PC-3 (cell line): ENCODE measurements at regions not wholly inside any gene's neighbourhood (a gene's known extent, or its start where the extent isn't known, plus 50 kb on each side); places are given as distances from the start of the nearest gene placed in this dataset.

ENCODE experiments used
- ATAC-seq: fragments of 200-7000 bp; cut with Tn5 transposase; 2 replicates; pipeline ENCODE4 v1.9.1; 2020; ENCODE audit warnings: mild to moderate bottlenecking, moderate library complexity
- BruUV-seq: library from RNA; stranded (reverse); fragments of 400-500 nt; replicated peaks from 2 replicates; lab custom pipeline; 2021; lab: Mats Ljungman, UMichigan
- CTCF ChIA-PET: fragments of 300-600 bp; sonication (Branson Sonifier 250); formaldehyde crosslinking; loops from one replicate; lab custom pipeline; 2022; ENCODE audit warnings: antibody characterized with exemption; lab: Charles Lee
- POLR2A ChIA-PET: fragments of 300-600 bp; sonication (Branson Sonifier 250); formaldehyde crosslinking; loops from one replicate; lab custom pipeline; 2022; ENCODE audit warnings: antibody characterized with exemption; ENCODE audit not compliant: unreplicated experiment; lab: Charles Lee
- DNase-seq: peaks from one replicate; pipeline ENCODE4 v3.0.0-alpha.2; 2015
- H2AFZ ChIP-seq: fragments of 300-600 bp; sonication (generic); 2 replicates; pipeline ENCODE4 v1.6.0; 2016; ENCODE audit warnings: antibody characterized with exemption, low read length
- H3F3A ChIP-seq: fragments of 300-600 bp; sonication (generic); one replicate; pipeline ENCODE4 v1.6.0; 2017; ENCODE audit warnings: antibody characterized with exemption, low read length, control low read depth, mild to moderate bottlenecking; ENCODE audit not compliant: unreplicated experiment
- H3K27ac ChIP-seq: fragments of 300-600 bp; sonication (generic); 2 replicates; pipeline ENCODE4 v1.5.1; 2016; ENCODE audit warnings: mild to moderate bottlenecking, low read length
- H3K27me3 ChIP-seq: fragments of 300-600 bp; sonication (generic); 2 replicates; pipeline ENCODE4 v1.6.1; 2016; ENCODE audit warnings: low read length, mixed read lengths
- H3K36me3 ChIP-seq: fragments of 300-600 bp; sonication (generic); 2 replicates; pipeline ENCODE4 v1.6.1; 2016; ENCODE audit warnings: low read depth, mixed run types, low read length, mixed read lengths
- H3K4me1 ChIP-seq: fragments of 300-600 bp; sonication (generic); 2 replicates; pipeline ENCODE4 v1.5.1; 2016; ENCODE audit warnings: low read length; ENCODE audit not compliant: insufficient read depth
- H3K4me2 ChIP-seq: fragments of 300-600 bp; sonication (generic); 2 replicates; pipeline ENCODE4 v1.6.0; 2016; ENCODE audit warnings: low read length
- H3K4me3 ChIP-seq: fragments of 300-600 bp; sonication (generic); 2 replicates; pipeline ENCODE4 v1.5.1; 2016; ENCODE audit warnings: mild to moderate bottlenecking, low read length, mixed read lengths
- H3K79me2 ChIP-seq: fragments of 300-600 bp; sonication (generic); 2 replicates; pipeline ENCODE4 v1.6.1; 2017; ENCODE audit warnings: low read length, mixed read lengths
- H3K9ac ChIP-seq: fragments of 300-600 bp; sonication (generic); 2 replicates; pipeline ENCODE4 v1.6.0; 2016; ENCODE audit warnings: mild to moderate bottlenecking, low read length
- H3K9me2 ChIP-seq: fragments of 300-600 bp; sonication (generic); replicated peaks from 2 replicates; pipeline ENCODE4 v1.6.1; 2016; ENCODE audit warnings: mixed run types, low read length, mixed read lengths
- H3K9me3 ChIP-seq: fragments of 300-600 bp; sonication (generic); 2 replicates; pipeline ENCODE4 v1.6.1; 2016; ENCODE audit warnings: low read length, mixed read lengths
- H4K20me1 ChIP-seq: fragments of 300-600 bp; sonication (generic); 2 replicates; pipeline ENCODE4 v1.6.1; 2016; ENCODE audit warnings: low read length, mixed read lengths
- EZH2 ChIP-seq: fragments of 300-600 bp; sonication (generic); IDR thresholded peaks from one replicate; pipeline ENCODE4 v1.6.1; 2017; ENCODE audit warnings: antibody characterized with exemption, mild to moderate bottlenecking, low read length; ENCODE audit not compliant: unreplicated experiment
- EZH2phosphoT487 ChIP-seq: fragments of 300-600 bp; sonication (generic); IDR thresholded peaks from 2 replicates; pipeline ENCODE4 v1.6.1; 2018; ENCODE audit warnings: mild to moderate bottlenecking, antibody characterized with exemption, low read length, borderline replicate concordance
- intact Hi-C: fragments of 100-400 bp; cut with micrococcal nuclease; formaldehyde crosslinking; loops from 2 replicates; pipeline ENCODE4 v1.9.0; 2023
- TF ChIP-seq, protein P1 (sequence below): fragments of 300-600 bp; sonication (generic); conservative IDR thresholded peaks from 2 replicates; pipeline ENCODE4 v1.5.1; 2017; ENCODE audit warnings: antibody characterized with exemption, low read depth, mild to moderate bottlenecking, low read length

DNA sequence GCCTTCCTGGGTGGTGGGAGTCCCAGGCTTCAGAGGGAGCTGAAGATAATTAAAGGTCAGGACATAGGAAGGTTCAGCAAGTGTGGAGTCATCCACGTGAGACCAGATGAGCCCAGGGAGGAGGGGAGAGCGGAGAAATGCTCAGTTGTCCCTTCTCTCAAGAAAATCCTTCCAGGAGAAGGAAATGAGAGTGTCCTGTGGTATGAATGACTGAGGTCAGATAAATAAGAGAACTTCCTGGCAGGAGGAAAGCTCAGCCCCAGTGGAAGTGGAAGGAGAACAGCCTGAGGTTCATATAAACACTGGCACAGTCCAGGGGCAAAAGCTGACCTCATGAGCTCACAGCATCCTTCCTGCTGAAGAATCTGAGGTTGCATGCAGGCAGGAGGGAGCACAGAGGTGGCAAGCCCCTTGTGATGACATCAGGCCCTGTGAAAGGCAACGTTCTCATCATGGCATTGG lies 97.6 kb downstream of the NAV1 start:
- no peaks in the 10 kb centered on the region for H3K27me3 ChIP-seq
- no peaks in the 10 kb centered on the region; the same call in 1 of the 2 replicates for H3K4me1 ChIP-seq
- H3K36me3 ChIP-seq: no peaks in the 10 kb centered on the region
- DNase-seq (no peak), ATAC-seq (peak; percentile 42)
- BruUV-seq: no TSS peak
- H3K27ac ChIP-seq: no peak overlapping the region
- no peaks in the 10 kb centered on the region for H3K9me2 ChIP-seq
- H3K9ac ChIP-seq: no peak overlapping the region
- no peak overlapping the region for H3K4me2 ChIP-seq
- intact Hi-C loops: no loop called here
- no peaks in the 10 kb centered on the region for H3K79me2 ChIP-seq
- H2AFZ ChIP-seq: no peak overlapping the region
- H3K9me3 ChIP-seq: no peaks in the 10 kb centered on the region
- TF ChIP-seq EZH2phosphoT487 (no peak), EZH2 (no peak)
- TF ChIP-seq, protein P1, sequence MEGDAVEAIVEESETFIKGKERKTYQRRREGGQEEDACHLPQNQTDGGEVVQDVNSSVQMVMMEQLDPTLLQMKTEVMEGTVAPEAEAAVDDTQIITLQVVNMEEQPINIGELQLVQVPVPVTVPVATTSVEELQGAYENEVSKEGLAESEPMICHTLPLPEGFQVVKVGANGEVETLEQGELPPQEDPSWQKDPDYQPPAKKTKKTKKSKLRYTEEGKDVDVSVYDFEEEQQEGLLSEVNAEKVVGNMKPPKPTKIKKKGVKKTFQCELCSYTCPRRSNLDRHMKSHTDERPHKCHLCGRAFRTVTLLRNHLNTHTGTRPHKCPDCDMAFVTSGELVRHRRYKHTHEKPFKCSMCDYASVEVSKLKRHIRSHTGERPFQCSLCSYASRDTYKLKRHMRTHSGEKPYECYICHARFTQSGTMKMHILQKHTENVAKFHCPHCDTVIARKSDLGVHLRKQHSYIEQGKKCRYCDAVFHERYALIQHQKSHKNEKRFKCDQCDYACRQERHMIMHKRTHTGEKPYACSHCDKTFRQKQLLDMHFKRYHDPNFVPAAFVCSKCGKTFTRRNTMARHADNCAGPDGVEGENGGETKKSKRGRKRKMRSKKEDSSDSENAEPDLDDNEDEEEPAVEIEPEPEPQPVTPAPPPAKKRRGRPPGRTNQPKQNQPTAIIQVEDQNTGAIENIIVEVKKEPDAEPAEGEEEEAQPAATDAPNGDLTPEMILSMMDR: no peak
- no peak overlapping the region for H3K4me3 ChIP-seq
- ChIA-PET POLR2A (no interaction called here), CTCF (no interaction called here)
- no peaks in the 10 kb centered on the region for H3F3A ChIP-seq
- no peaks in the 10 kb centered on the region for H4K20me1 ChIP-seq

GRCh38 chr1:201637282-201638079 lies 98.6 kb downstream of the NAV1 start:
- H2AFZ ChIP-seq: no peak overlapping the region
- ATAC-seq: no peak
- H3K27ac ChIP-seq: no peak overlapping the region
- no peak overlapping the region for H3K9ac ChIP-seq
- H3F3A ChIP-seq: no peaks in the 10 kb centered on the region
- ChIA-PET POLR2A (no interaction called here), CTCF (interaction anchor here (1.1 kb wide), 1 partner anchor 78 kb away, joined by 3 read pairs; no protein-coding TSS in a partner anchor)
- H3K4me3 ChIP-seq: no peak overlapping the region
- H3K9me3 ChIP-seq: no peaks in the 10 kb centered on the region
- DNase-seq: no peak
- intact Hi-C loops: no loop called here
- H3K79me2 ChIP-seq: no peaks in the 10 kb centered on the region
- TF ChIP-seq EZH2: no peak
- TF ChIP-seq EZH2phosphoT487: no peak
- TF ChIP-seq, protein P1: no peak
- no peaks in the 10 kb centered on the region; the same call in 1 of the 2 replicates for H3K4me1 ChIP-seq
- no peaks in the 10 kb centered on the region for H3K27me3 ChIP-seq
- no peaks in the 10 kb centered on the region for H3K9me2 ChIP-seq
- H3K36me3 ChIP-seq: no peaks in the 10 kb centered on the region
- no TSS peak for BruUV-seq
- no peaks in the 10 kb centered on the region for H4K20me1 ChIP-seq
- H3K4me2 ChIP-seq: no peak overlapping the region

DNA sequence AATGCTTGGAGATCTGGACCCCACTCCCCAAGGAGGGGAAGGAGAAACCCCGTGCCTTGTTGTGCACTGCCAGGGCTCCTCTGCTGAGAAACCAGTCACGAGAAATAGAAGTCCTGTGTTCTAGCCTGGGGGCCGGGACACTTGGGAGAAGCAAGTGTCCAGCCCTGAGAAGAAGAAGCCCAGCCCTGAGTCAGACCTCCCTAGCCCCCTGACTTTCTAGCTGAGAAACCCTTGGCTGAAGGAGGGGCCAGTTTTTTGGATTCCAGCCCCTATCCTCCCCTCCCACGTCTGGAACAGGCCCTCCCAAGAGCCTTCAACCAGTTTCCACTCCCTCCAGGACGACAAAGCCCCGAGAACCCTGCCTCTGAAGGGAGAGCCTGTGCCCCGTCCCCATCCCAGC lies 100.5 kb downstream of the NAV1 start:
- intact Hi-C loops: no loop called here
- Histone ChIP-seq H3K4me1 (no peaks in the 10 kb centered on the region; the same call in 1 of the 2 replicates), H3K27ac (no peak overlapping the region), H3K79me2 (no peaks in the 10 kb centered on the region), H3K9me3 (no peaks in the 10 kb centered on the region), H4K20me1 (no peaks in the 10 kb centered on the region), H3F3A (no peaks in the 10 kb centered on the region), H3K4me3 (no peak overlapping the region), H2AFZ (no peak overlapping the region), H3K9me2 (no peaks in the 10 kb centered on the region), H3K4me2 (no peak overlapping the region), H3K9ac (no peak overlapping the region), H3K27me3 (no peaks in the 10 kb centered on the region), H3K36me3 (no peaks in the 10 kb centered on the region)
- TF ChIP-seq, protein P1: no peak
- TF ChIP-seq EZH2phosphoT487: no peak
- no peak for TF ChIP-seq EZH2
- CTCF ChIA-PET: no interaction called here
- ATAC-seq: no peak
- DNase-seq: no peak
- no TSS peak for BruUV-seq
- POLR2A ChIA-PET: no interaction called here
